ENCODE measurements at regions not wholly inside any gene's neighbourhood (a gene's known extent, or its start where the extent isn't known, plus 50 kb on each side); places are given as distances from the start of the nearest gene placed in this dataset.

DNA sequence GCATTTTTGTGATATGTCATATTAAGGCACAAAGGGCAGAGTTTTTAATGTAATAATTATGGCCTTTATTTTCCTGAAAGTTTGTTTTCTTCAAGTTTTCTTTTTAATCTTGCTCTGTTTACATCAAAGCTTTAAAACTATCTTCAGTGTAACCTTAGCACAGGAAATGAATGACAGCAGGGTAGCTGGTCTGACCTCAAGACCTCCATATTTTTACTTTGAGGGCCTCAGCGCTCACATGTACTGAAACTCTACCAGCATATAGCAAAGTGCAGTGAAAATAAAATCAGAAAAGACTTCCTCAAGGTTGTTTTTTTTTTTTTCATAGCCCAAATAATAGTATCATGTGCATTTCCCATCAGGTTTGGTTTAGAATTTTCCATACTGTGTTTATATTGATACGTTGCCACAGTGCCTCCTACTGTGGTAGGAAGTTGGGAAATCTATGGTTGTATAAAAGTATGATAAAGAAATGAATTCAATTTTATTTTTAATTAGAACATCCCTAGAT is 163.4 kb downstream of the UBE2E3 start:
- ATAC-seq, result no peak
- H3K4me3 ChIP-seq, result no peak overlapping the region
- no peaks in the 10 kb centered on the region for H3K36me3 ChIP-seq
- no peaks in the 10 kb centered on the region for H3K9me3 ChIP-seq
- peaks cover 0 to 4% (median 0%) of the 10 kb centered on the region in 9 donors for H3K27me3 ChIP-seq
- WGBS, 4 donors, result 81 to 89% (median 87%) methylated on average over 2 of the region's 2 CpGs
- H3K4me1 ChIP-seq, result peaks cover 0 to 20% (median 0%) of the 10 kb centered on the region in 12 donors
- intact Hi-C loops (cut with DNase I), result no loop called here
- DNase-seq, result no peak
- peak overlapping the region in 1 of 12 donors; percentile 67 for H3K27ac ChIP-seq
- TF ChIP-seq CTCF (IDR thresholded peaks at IDR 0.05) (no peak), POLR2A (IDR thresholded peaks at IDR 0.05) (no peak)

DNA sequence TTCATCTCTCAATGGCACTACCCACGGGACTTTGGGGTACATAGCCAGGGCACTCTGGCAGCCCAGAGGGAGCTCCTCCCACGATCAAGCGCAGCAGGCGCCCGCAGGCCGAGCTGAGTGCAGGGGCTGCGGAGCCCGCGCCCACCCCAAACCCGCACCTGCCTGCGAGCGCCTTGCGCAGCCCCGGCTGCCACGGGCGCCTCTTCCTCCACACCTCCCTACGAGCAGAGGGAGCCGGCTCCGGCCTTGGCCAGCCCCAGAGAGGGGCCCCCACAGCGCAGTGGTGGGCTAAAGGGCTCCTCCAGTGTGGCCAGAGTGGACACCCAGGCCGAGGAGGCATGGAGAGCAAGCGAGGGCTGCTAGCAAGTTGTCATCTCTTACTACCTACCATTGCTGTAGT is 165.2 kb downstream of the UBE2E3 start:
- no peak for ATAC-seq
- peaks cover 0 to 14% (median 0%) of the 10 kb centered on the region in 12 donors for H3K4me1 ChIP-seq
- H3K27me3 ChIP-seq, result peaks cover 0 to 4% (median 0%) of the 10 kb centered on the region in 9 donors
- intact Hi-C loops (cut with DNase I), result no loop called here
- peak overlapping the region in 1 of 12 donors; percentile 34 for H3K27ac ChIP-seq
- no peak for TF ChIP-seq POLR2A (IDR thresholded peaks at IDR 0.05)
- DNase-seq, result peak in 1 of 5 donors; percentile 50
- 84 to 96% (median 95%) methylated on average over 4 to 22 of the region's 22 CpGs for WGBS, 4 donors
- H3K9me3 ChIP-seq, result no peaks in the 10 kb centered on the region
- H3K36me3 ChIP-seq, result no peaks in the 10 kb centered on the region
- no peak overlapping the region for H3K4me3 ChIP-seq

GRCh38 chr2:181146171-181146570 is 165.8 kb downstream of the UBE2E3 start:
- H3K27ac ChIP-seq, result peak overlapping the region in 1 of 12 donors; percentile 34

DNA sequence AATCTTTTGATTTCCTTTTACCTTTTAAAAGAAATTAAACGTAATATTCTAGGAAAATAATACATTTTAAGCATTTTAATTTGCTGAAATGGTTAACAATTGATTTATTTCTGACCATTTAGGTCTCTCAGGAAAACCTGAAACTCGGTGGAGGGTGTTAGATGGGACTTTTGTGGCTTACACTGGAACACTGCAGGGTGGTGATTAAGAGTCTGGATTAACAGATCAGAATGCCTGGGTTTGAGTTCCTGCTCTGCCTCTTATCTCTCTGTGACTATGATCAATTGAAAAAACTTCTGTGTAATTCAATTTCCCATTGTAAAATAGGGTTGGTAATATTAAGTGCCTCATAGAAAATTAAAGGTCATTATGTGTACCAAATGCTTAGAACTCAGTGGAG is 168.7 kb downstream of the UBE2E3 start:
- ATAC-seq (no peak), DNase-seq (no peak)
- H3K36me3 ChIP-seq, result no peaks in the 10 kb centered on the region
- H3K9me3 ChIP-seq, result no peaks in the 10 kb centered on the region
- H3K4me1 ChIP-seq, result peaks cover 0 to 4% (median 0%) of the 10 kb centered on the region in 12 donors
- no peak overlapping the region for H3K4me3 ChIP-seq
- intact Hi-C loops (cut with DNase I), result no loop called here
- 48 to 58% (median 49%) methylated on average over 2 of the region's 2 CpGs for WGBS, 4 donors
- H3K27me3 ChIP-seq, result peaks cover 0 to 4% (median 0%) of the 10 kb centered on the region in 9 donors
- TF ChIP-seq POLR2A (IDR thresholded peaks at IDR 0.05) (no peak), CTCF (IDR thresholded peaks at IDR 0.05) (no peak)
- H3K27ac ChIP-seq, result no peak overlapping the region

More at GRCh38 chr2:181146171-181146570, 165.8 kb downstream of the UBE2E3 start:
- H3K9me3 ChIP-seq, result no peaks in the 10 kb centered on the region
- H3K36me3 ChIP-seq, result no peaks in the 10 kb centered on the region
- no peak for TF ChIP-seq CTCF (IDR thresholded peaks at IDR 0.05)
- no peak for TF ChIP-seq POLR2A (IDR thresholded peaks at IDR 0.05)
- no peak for ATAC-seq
- H3K27me3 ChIP-seq, result peaks cover 0 to 4% (median 0%) of the 10 kb centered on the region in 9 donors
- DNase-seq, result no peak
- peaks cover 0 to 9% (median 0%) of the 10 kb centered on the region in 12 donors for H3K4me1 ChIP-seq
- intact Hi-C loops (cut with DNase I), result no loop called here
- 71 to 81% (median 76%) methylated on average over 2 of the region's 2 CpGs for WGBS, 4 donors
- H3K4me3 ChIP-seq, result no peak overlapping the region

DNA sequence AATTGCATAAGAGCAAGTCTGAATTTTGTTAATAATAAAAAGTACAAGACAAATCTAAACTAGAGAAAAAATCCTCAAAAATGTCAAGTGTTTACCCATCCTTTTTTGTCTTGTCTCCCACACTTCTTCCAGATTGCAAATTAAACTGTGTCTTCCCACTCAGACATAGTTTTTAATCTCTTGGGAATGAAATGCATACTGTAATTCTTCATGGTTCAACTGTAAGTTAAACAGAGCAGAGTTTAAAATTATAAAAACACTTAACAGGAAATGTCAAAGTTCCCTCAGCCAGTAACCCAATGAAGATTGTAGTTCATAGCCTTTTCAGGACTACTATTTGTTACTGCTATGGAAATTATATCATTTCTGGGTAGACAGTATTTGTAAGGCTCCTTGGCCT is 171.8 kb downstream of the UBE2E3 start:
- TF ChIP-seq CTCF (IDR thresholded peaks at IDR 0.05) (no peak), POLR2A (IDR thresholded peaks at IDR 0.05) (no peak)
- Histone ChIP-seq H3K36me3 (no peaks in the 10 kb centered on the region), H3K27me3 (peaks cover 0 to 4% (median 0%) of the 10 kb centered on the region in 9 donors), H3K9me3 (peaks cover 0 to 12% (median 0%) of the 10 kb centered on the region in 12 donors), H3K27ac (no peak overlapping the region), H3K4me1 (no peaks in the 10 kb centered on the region), H3K4me3 (no peak overlapping the region)
- DNase-seq (no peak), ATAC-seq (no peak)
- intact Hi-C loops (cut with DNase I), result no loop called here

All from heart left ventricle (tissue), 16 donors.